8988T (cell line): ENCODE measurements at regions not wholly inside any gene's neighbourhood (a gene's known extent, or its start where the extent isn't known, plus 50 kb on each side); places are given as distances from the start of the nearest gene placed in this dataset.
A peak's percentile ranks its signal among the peaks of the same experiment; 100 is the strongest.

Source experiments
- DNase-seq: peaks from one replicate; pipeline ENCODE4 v3.0.0; 2011

DNA sequence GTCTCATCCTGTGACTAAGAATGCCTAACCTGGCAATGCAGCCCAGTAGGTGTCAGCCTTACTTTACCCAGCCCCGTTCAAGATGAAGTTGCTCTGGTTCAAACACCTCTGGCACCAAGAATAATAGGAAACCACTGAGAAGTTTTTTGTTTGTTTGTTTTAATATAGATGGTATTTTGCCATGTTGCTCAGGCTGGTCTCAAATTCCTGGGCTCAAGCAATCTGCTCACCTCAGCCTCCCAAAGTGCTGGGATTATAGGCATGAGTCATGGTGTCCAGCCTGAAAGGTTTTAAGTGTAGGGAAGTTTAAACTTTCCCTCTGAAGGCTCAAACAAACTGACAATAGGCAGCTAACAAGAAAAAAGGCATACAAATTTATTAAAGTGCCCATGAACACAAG lies 51.2 kb upstream of the ABCC4 start:
- DNase-seq: no peak

- DNase-seq: no peak
Observed at GRCh38 chr13:95354156-95354555, 52.9 kb upstream of the ABCC4 start.

GRCh38 chr13:95354680-95355487 lies 53.6 kb upstream of the ABCC4 start:
- no peak for DNase-seq

DNA sequence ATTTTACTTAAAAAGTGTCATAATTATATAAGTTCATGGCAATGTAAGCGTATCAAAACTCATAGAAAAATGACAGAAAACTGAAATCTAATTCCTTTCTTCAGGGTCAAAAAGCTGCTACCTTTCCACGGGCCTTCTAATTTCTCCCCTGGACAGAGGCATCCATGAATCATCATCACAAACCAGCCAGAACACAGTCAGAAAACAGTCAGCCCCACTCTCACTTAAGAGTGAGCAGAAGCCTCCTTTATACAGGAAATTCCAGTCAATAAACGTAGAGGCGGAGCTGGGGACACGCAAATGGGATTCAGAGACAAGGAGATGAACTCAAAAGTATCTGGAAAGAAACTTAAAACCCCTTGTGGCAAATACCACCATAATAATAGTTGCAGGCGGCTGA lies 54.2 kb upstream of the ABCC4 start:
- DNase-seq: no peak

GRCh38 chr13:95356916-95357315 lies 55.7 kb upstream of the ABCC4 start:
- no peak for DNase-seq

GRCh38 chr13:95357875-95358274 lies 56.6 kb upstream of the ABCC4 start:
- DNase-seq: no peak

GRCh38 chr13:95360052-95360451 lies 58.8 kb upstream of the ABCC4 start:
- DNase-seq: no peak

GRCh38 chr13:95360464-95361097 lies 59.3 kb upstream of the ABCC4 start:
- no peak for DNase-seq

- no peak for DNase-seq
Observed at GRCh38 chr13:95361686-95362085, 60.4 kb upstream of the ABCC4 start.

DNA sequence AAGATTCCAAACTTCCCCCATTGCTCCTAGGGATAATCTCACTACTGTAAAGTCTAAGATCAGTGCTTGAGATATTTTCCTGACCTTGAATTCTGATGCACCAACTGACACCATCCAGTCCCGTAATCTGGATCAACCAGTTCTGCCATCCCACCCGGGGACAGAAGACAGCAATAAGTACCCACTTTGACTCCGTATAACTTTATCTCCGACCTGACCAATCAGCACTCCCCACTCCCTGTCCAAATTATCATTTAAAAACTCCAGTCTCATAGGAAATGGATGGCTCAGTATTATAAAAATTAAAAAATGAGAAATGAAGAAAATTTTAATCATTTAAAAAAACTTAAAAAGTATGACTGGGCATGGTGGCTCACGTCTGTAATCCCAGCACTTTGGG lies 61.4 kb upstream of the ABCC4 start:
- no peak for DNase-seq

- no peak for DNase-seq
Observed at GRCh38 chr13:95367309-95367843, 66.1 kb upstream of the ABCC4 start.

DNA sequence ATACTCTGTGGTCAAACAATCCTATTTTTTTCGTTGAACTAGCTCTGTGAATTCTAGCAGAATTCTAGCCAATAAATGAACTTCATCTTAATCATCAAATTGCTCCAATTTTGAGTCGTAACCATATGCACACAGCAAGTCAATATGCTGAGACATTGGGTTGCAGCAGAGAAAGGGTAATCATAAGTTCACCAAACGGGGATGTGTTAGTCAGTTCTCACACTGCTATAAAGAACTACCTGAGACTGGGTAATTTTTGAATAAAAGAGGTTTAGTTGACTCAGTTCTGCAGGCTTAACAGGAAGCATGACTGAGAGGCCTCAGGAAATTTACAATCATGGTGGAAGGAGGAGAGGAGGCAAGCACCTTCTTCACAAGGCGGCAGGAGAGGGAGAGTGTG lies 67.7 kb upstream of the ABCC4 start:
- DNase-seq: no peak

DNA sequence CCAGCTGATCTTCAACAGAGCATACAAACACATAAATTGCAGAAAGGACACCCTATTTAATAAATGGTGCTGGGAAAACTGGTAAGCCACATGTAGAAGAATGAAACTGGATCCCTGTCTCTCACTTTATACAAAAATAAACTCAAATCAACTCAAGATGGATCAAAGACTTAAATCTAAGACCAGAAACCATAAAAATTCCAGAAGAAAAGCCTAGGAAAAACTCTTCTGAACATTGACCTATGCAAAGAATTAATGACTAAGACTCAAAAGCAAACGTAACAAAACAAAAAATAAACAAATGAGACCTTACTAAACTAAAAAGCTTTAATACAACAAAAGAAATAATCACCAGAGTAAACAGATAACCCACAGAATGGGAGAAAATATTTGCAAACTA lies 74.5 kb upstream of the ABCC4 start:
- DNase-seq: no peak

GRCh38 chr13:95378603-95379002 lies 77.4 kb upstream of the ABCC4 start:
- no peak for DNase-seq

DNA sequence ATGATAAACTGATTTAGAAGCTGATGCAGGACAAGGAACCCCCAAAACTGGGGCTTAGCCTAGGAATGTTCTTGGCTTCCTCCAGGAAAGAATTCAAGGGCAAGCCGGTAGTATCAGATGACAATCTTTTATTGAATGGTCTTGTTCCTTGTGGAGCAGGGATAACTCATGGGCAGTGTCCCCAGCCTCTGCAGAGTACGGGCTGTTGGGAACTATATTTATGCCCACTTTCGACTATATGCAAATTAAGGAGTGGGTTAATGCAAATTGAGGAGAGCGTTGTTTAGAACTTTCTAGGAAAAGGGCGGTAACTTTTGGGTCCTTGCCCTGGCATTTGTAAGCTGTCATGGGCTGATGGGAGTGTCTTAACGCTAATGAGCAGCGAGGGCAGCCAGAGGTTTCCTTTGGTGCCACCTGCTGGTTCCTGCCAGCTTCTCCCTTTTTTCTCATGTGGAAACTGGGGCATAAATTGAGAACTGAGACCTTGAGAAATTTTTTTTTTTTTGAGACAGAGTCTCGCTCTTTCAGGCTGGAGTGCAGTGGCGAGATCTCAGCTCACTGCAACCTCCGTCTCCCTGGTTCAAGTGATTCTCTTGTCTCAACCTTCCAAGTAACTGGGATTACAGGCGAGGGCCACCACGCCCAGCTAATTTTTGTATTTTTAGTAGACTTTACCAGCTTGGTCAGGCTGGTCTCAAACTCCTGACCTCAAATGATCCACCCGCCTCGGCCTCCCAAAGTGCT lies 79.4 kb upstream of the ABCC4 start:
- peak; percentile 38 for DNase-seq

DNA sequence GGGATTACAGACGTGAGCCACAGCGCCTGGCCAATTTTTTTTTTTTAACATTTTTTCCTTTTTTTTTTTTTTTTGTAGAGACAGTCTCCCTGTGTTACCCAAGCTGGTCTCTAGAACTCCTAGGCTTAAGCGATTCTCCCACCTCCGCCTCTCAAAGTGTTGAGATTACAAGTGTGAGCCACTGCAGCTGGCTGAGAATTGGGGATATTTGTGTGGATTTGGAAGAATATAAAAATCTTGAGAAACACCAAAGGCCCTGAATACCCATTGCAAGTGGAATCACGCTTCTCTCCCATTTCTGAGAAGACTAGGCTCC lies 79.9 kb upstream of the ABCC4 start:
- no peak for DNase-seq

GRCh38 chr13:95382411-95382810 lies 81.2 kb upstream of the ABCC4 start:
- DNase-seq: no peak

GRCh38 chr13:95382916-95383315 lies 81.7 kb upstream of the ABCC4 start:
- no peak for DNase-seq

GRCh38 chr13:95385373-95385772 lies 84.1 kb upstream of the ABCC4 start:
- DNase-seq: no peak

- DNase-seq: no peak
Observed at GRCh38 chr13:95385798-95386197, 84.5 kb upstream of the ABCC4 start.

GRCh38 chr13:95386370-95386769 lies 85.1 kb upstream of the ABCC4 start:
- DNase-seq: no peak

GRCh38 chr13:95387733-95388207 lies 86.5 kb upstream of the ABCC4 start:
- DNase-seq: no peak

- DNase-seq: no peak
Observed at GRCh38 chr13:95388420-95389079, 87.3 kb upstream of the ABCC4 start.
